Caco-2 (cell line): ENCODE measurements at regions not wholly inside any gene's neighbourhood (a gene's known extent, or its start where the extent isn't known, plus 50 kb on each side); places are given as distances from the start of the nearest gene placed in this dataset.

Experiments
- BruUV-seq: library from RNA; stranded (reverse); fragments of 400-500 nt; replicated peaks from 2 replicates; lab custom pipeline; 2021; lab: Mats Ljungman, UMichigan
- CTCF ChIA-PET: fragments of 300-600 bp; sonication (Branson Sonifier 250); formaldehyde crosslinking; loops from one replicate; lab custom pipeline; 2022; ENCODE audit warnings: antibody characterized with exemption; lab: Charles Lee
- POLR2A ChIA-PET: fragments of 300-600 bp; sonication (Branson Sonifier 250); formaldehyde crosslinking; loops from one replicate; lab custom pipeline; 2022; ENCODE audit warnings: antibody characterized with exemption; lab: Charles Lee
- DNase-seq, 2 experiments: peaks; one replicate each; pipeline versions ENCODE4 v3.0.0 to v3.0.0-alpha.2; 2020 to 2022
- H3K27me3 ChIP-seq: replicated peaks from 2 replicates; pipeline ENCODE4 v1.6.0; 2011; ENCODE audit warnings: low read length; ENCODE audit not compliant: control insufficient read depth, insufficient read depth
- H3K36me3 ChIP-seq: 2 replicates; pipeline ENCODE4 v1.5.1; 2011; ENCODE audit warnings: low read length; ENCODE audit not compliant: control insufficient read depth, insufficient read depth
- H3K4me1 ChIP-seq: fragments of 250-450 bp; sonication (Bioruptor Pico); 2 replicates; pipeline ENCODE4 v1.5.1; 2020; ENCODE audit warnings: mild to moderate bottlenecking
- H3K4me3 ChIP-seq: 2 replicates; pipeline ENCODE4 v1.5.1; 2011; ENCODE audit warnings: low read depth, mild to moderate bottlenecking, control low read depth, low read length
- H3K9me3 ChIP-seq: fragments of 250-450 bp; sonication (Bioruptor Pico); 2 replicates; pipeline ENCODE4 v1.5.1; 2020; ENCODE audit warnings: mild to moderate bottlenecking, moderate library complexity
- H3K27ac Mint-ChIP-seq: one replicate; pipeline ENCODE4 v1.8.0; 2022; ENCODE audit warnings: mixed read lengths; ENCODE audit not compliant: unreplicated experiment
- H3K27me3 Mint-ChIP-seq: one replicate; pipeline ENCODE4 v1.8.0; 2022; ENCODE audit warnings: mixed read lengths; ENCODE audit not compliant: insufficient read depth, unreplicated experiment
- H3K36me3 Mint-ChIP-seq: one replicate; pipeline ENCODE4 v1.8.0; 2022; ENCODE audit warnings: mild to moderate bottlenecking, mixed read lengths; ENCODE audit not compliant: insufficient read depth, unreplicated experiment
- H3K4me1 Mint-ChIP-seq: one replicate; pipeline ENCODE4 v1.8.0; 2022; ENCODE audit warnings: low read depth, mixed read lengths; ENCODE audit not compliant: unreplicated experiment
- H3K4me3 Mint-ChIP-seq: one replicate; pipeline ENCODE4 v1.8.0; 2022; ENCODE audit warnings: mild to moderate bottlenecking, moderate library complexity, mixed read lengths; ENCODE audit not compliant: unreplicated experiment
- H3K9me3 Mint-ChIP-seq: one replicate; pipeline ENCODE4 v1.8.0; 2022; ENCODE audit warnings: mixed read lengths; ENCODE audit not compliant: unreplicated experiment
- CTCF ChIP-seq, 2 experiments: fragments of 200-600 bp in 1 of 2; IDR thresholded peaks; 1 replicate in 1 of 2; 2 replicates in 1 of 2; pipeline versions ENCODE4 v1.5.1 to v1.8.0; 2011 to 2022; ENCODE audit warnings: antibody characterized with exemption in 1 of 2, control low read depth in 1 of 2, inconsistent platforms in 1 of 2, low read depth in 1 of 2, low read length in 1 of 2, mild to moderate bottlenecking in 1 of 2, moderate library complexity in 1 of 2; ENCODE audit not compliant: insufficient read depth in 1 of 2, severe bottlenecking in 1 of 2, unreplicated experiment in 1 of 2
- intact Hi-C: fragments of 100-400 bp; cut with micrococcal nuclease; formaldehyde crosslinking; loops from one replicate; pipeline ENCODE4 v1.10.0; 2022; ENCODE audit not compliant: unreplicated experiment

- ChIA-PET POLR2A (no interaction called here), CTCF (no interaction called here)
- peaks cover 10% of the 10 kb centered on the region for H3K4me1 Mint-ChIP-seq
- no peak overlapping the region for H3K27ac Mint-ChIP-seq
- no peak for DNase-seq
- intact Hi-C loops: no loop called here
- no peaks in the 10 kb centered on the region for H3K9me3 ChIP-seq
- TF ChIP-seq CTCF (IDR thresholded peaks at IDR 0.05; ENCODE audit: insufficient read depth in 1 of 2, low read depth in 1 of 2, low read length in 1 of 2, severe bottlenecking in 1 of 2, unreplicated experiment in 1 of 2): no peak
- no peaks in the 10 kb centered on the region for H3K36me3 ChIP-seq
- H3K27me3 ChIP-seq: no peaks in the 10 kb centered on the region
- no TSS peak for BruUV-seq
- no peaks in the 10 kb centered on the region for H3K36me3 Mint-ChIP-seq
- H3K27me3 Mint-ChIP-seq: no peaks in the 10 kb centered on the region
- H3K4me3 ChIP-seq: no peak overlapping the region
- no peaks in the 10 kb centered on the region for H3K9me3 Mint-ChIP-seq
- H3K4me1 ChIP-seq: no peaks in the 10 kb centered on the region
- no peak overlapping the region for H3K4me3 Mint-ChIP-seq
Measured at GRCh38 chr12:115206801-115207200, 522.8 kb upstream of the TBX3 start.

GRCh38 chr12:115205755-115206308 lies 521.9 kb upstream of the TBX3 start:
- Mint-ChIP-seq H3K27ac (no peak overlapping the region), H3K4me1 (peaks cover 9% of the 10 kb centered on the region), H3K9me3 (no peaks in the 10 kb centered on the region), H3K27me3 (no peaks in the 10 kb centered on the region), H3K36me3 (no peaks in the 10 kb centered on the region), H3K4me3 (no peak overlapping the region)
- intact Hi-C loops: no loop called here
- no peak for DNase-seq
- no peak overlapping the region for H3K4me3 ChIP-seq
- BruUV-seq: no TSS peak
- ChIA-PET CTCF (no interaction called here), POLR2A (no interaction called here)
- no peaks in the 10 kb centered on the region for H3K9me3 ChIP-seq
- H3K36me3 ChIP-seq: no peaks in the 10 kb centered on the region
- no peak for TF ChIP-seq CTCF (IDR thresholded peaks at IDR 0.05; ENCODE audit: insufficient read depth in 1 of 2, low read depth in 1 of 2, low read length in 1 of 2, severe bottlenecking in 1 of 2, unreplicated experiment in 1 of 2)
- H3K27me3 ChIP-seq: no peaks in the 10 kb centered on the region
- no peaks in the 10 kb centered on the region for H3K4me1 ChIP-seq

GRCh38 chr12:115204957-115205754 lies 521.2 kb upstream of the TBX3 start:
- Histone ChIP-seq H3K4me3 (no peak overlapping the region), H3K4me1 (peaks cover under 1% of the 10 kb centered on the region), H3K27me3 (no peaks in the 10 kb centered on the region), H3K36me3 (no peaks in the 10 kb centered on the region), H3K9me3 (no peaks in the 10 kb centered on the region)
- BruUV-seq: no TSS peak
- TF ChIP-seq CTCF (IDR thresholded peaks at IDR 0.05; ENCODE audit: insufficient read depth in 1 of 2, low read depth in 1 of 2, low read length in 1 of 2, severe bottlenecking in 1 of 2, unreplicated experiment in 1 of 2): no peak
- ChIA-PET CTCF (no interaction called here), POLR2A (no interaction called here)
- DNase-seq: no peak
- intact Hi-C loops: no loop called here
- Mint-ChIP-seq H3K9me3 (no peaks in the 10 kb centered on the region), H3K4me1 (peaks cover 9% of the 10 kb centered on the region), H3K27me3 (no peaks in the 10 kb centered on the region), H3K27ac (no peak overlapping the region), H3K4me3 (no peak overlapping the region), H3K36me3 (no peaks in the 10 kb centered on the region)
